GM11168 (cell line): ENCODE measurements at regions not wholly inside any gene's neighbourhood (a gene's known extent, or its start where the extent isn't known, plus 50 kb on each side); places are given as distances from the start of the nearest gene placed in this dataset.
"Not testable (repeated sequence)": the region's sequence is repeated elsewhere in the genome, so short reads cannot be mapped to it uniquely, and the experiment has no call there.

Experiments used
- in situ Hi-C: fragments of 300-500 bp; cut with MboI; formaldehyde crosslinking; loops from one replicate; pipeline ENCODE4 v1.12.0; 2022; ENCODE audit warnings: low sequenced_read_pairs; ENCODE audit not compliant: unreplicated experiment

GRCh38 chr5:99639905-99640304, 711.1 kb upstream of the CHD1 start:
- in situ Hi-C loops = no loop called here

- in situ Hi-C loops = no loop called here
Measured at GRCh38 chr5:99636663-99637062, 707.9 kb upstream of the CHD1 start.

- in situ Hi-C loops = no loop called here
Measured at GRCh38 chr5:99621772-99622681, 693.2 kb upstream of the CHD1 start.

GRCh38 chr5:99617335-99617734, 688.5 kb upstream of the CHD1 start:
- in situ Hi-C loops = no loop called here

- in situ Hi-C loops = no loop called here
Measured at GRCh38 chr5:99614888-99615287, 686.1 kb upstream of the CHD1 start.

- in situ Hi-C loops = no loop called here
Measured at GRCh38 chr5:99607124-99607523, 678.3 kb upstream of the CHD1 start.

- in situ Hi-C loops = no loop called here
Measured at GRCh38 chr5:99605904-99606303, 677.1 kb upstream of the CHD1 start.

- in situ Hi-C loops = no loop called here
Measured at GRCh38 chr5:99600952-99601351, 672.1 kb upstream of the CHD1 start.

GRCh38 chr5:99590806-99591205, 662.0 kb upstream of the CHD1 start:
- in situ Hi-C loops = no loop called here

GRCh38 chr5:99589424-99589823, 660.6 kb upstream of the CHD1 start:
- in situ Hi-C loops = no loop called here

- in situ Hi-C loops = no loop called here
Measured at GRCh38 chr5:99587983-99588382, 659.2 kb upstream of the CHD1 start.

- in situ Hi-C loops = no loop called here
Measured at GRCh38 chr5:99586878-99587277, 658.1 kb upstream of the CHD1 start.

GRCh38 chr5:99581204-99581603, 652.4 kb upstream of the CHD1 start:
- in situ Hi-C loops = not testable (repeated sequence)

GRCh38 chr5:99562937-99563627, 634.3 kb upstream of the CHD1 start:
- in situ Hi-C loops = not testable (repeated sequence)

GRCh38 chr5:99553211-99553810, 624.5 kb upstream of the CHD1 start:
- in situ Hi-C loops = no loop called here

GRCh38 chr5:99544356-99544755, 615.5 kb upstream of the CHD1 start:
- in situ Hi-C loops = no loop called here

GRCh38 chr5:99543841-99544240, 615.0 kb upstream of the CHD1 start:
- in situ Hi-C loops = no loop called here

- in situ Hi-C loops = loop anchor here (10.0 kb wide), 1 partner anchor 531 kb away; no protein-coding TSS in a partner anchor
Measured at GRCh38 chr5:99534241-99534640, 605.4 kb upstream of the CHD1 start.

- in situ Hi-C loops = not testable (repeated sequence)
Measured at GRCh38 chr5:99521666-99522065, 592.9 kb upstream of the CHD1 start.

GRCh38 chr5:99515864-99516490, 587.2 kb upstream of the CHD1 start:
- in situ Hi-C loops = not testable (repeated sequence)
